ENCODE measurements at regions not wholly inside any gene's neighbourhood (a gene's known extent, or its start where the extent isn't known, plus 50 kb on each side); places are given as distances from the start of the nearest gene placed in this dataset.

- no peak for DNase-seq (ENCODE audit: low read depth)
- no peak for TF ChIP-seq CTCF (IDR thresholded peaks at IDR 0.05; ENCODE audit: low read length, missing control alignments)
- no peak overlapping the region for H3K4me3 ChIP-seq (replicated peaks; ENCODE audit: low read depth, low read length)
Observed at GRCh38 chr1:200310824-200311223, 99.0 kb downstream of the ZNF281 start.

GRCh38 chr1:200307755-200308066 is 102.1 kb downstream of the ZNF281 start:
- H3K4me3 ChIP-seq (replicated peaks; ENCODE audit: low read depth, low read length), result no peak overlapping the region
- TF ChIP-seq CTCF (IDR thresholded peaks at IDR 0.05; ENCODE audit: low read length, missing control alignments), result no peak

GRCh38 chr1:200306944-200307754 is 102.7 kb downstream of the ZNF281 start:
- peak; percentile 61 for DNase-seq (ENCODE audit: low read depth)
- TF ChIP-seq CTCF (IDR thresholded peaks at IDR 0.05; ENCODE audit: low read length, missing control alignments), result peak; percentile 91
- H3K4me3 ChIP-seq (replicated peaks; ENCODE audit: low read depth, low read length), result no peak overlapping the region

More at GRCh38 chr1:200307755-200308066, 102.1 kb downstream of the ZNF281 start:
- no peak for DNase-seq (ENCODE audit: low read depth)

- no peak overlapping the region for H3K4me3 ChIP-seq (replicated peaks; ENCODE audit: low read depth, low read length)
- no peak for DNase-seq (ENCODE audit: low read depth)
- TF ChIP-seq CTCF (IDR thresholded peaks at IDR 0.05; ENCODE audit: low read length, missing control alignments), result no peak
Observed at GRCh38 chr1:200305806-200306205, 104.0 kb downstream of the ZNF281 start.

GRCh38 chr1:200304171-200304570 is 105.7 kb downstream of the ZNF281 start:
- no peak for TF ChIP-seq CTCF (IDR thresholded peaks at IDR 0.05; ENCODE audit: low read length, missing control alignments)
- H3K4me3 ChIP-seq (replicated peaks; ENCODE audit: low read depth, low read length), result no peak overlapping the region
- no peak for DNase-seq (ENCODE audit: low read depth)

GRCh38 chr1:200302921-200303290 is 106.9 kb downstream of the ZNF281 start:
- TF ChIP-seq CTCF (IDR thresholded peaks at IDR 0.05; ENCODE audit: low read length, missing control alignments), result no peak
- H3K4me3 ChIP-seq (replicated peaks; ENCODE audit: low read depth, low read length), result peak overlapping the region; percentile 74
- DNase-seq (ENCODE audit: low read depth), result no peak

Data from fibroblast of pulmonary artery (primary cell).